ENCODE measurements at regions not wholly inside any gene's neighbourhood (a gene's known extent, or its start where the extent isn't known, plus 50 kb on each side); places are given as distances from the start of the nearest gene placed in this dataset.

- no peak for DNase-seq
- intact Hi-C loops (cut with micrococcal nuclease; ENCODE audit: unreplicated experiment), result loop anchor here (10.0 kb wide), 1 partner anchor 173 kb away; the partner anchor contains the start of gene CEBPB
- BruUV-seq (replicated peaks), result no TSS peak
- H3K4me3 Mint-ChIP-seq (ENCODE audit: low read depth, unreplicated experiment), result no peak overlapping the region
- no peak overlapping the region for H3K27ac Mint-ChIP-seq (ENCODE audit: unreplicated experiment)
- CTCF ChIA-PET, result interaction anchor here (0.6 to 1.0 kb wide), 2 partner anchors 84 to 150 kb away, joined by 3 to 6 read pairs; no protein-coding TSS in a partner anchor
- peaks cover 4% of the 10 kb centered on the region for H3K36me3 Mint-ChIP-seq (ENCODE audit: insufficient read depth, unreplicated experiment)
- H3K9me3 Mint-ChIP-seq (ENCODE audit: low read depth, unreplicated experiment), result peaks cover 2% of the 10 kb centered on the region
- peaks cover 54% of the 10 kb centered on the region for H3K4me1 Mint-ChIP-seq (ENCODE audit: low read depth, unreplicated experiment)
- no peaks in the 10 kb centered on the region for H3K27me3 Mint-ChIP-seq (ENCODE audit: unreplicated experiment)
- TF ChIP-seq CTCF (IDR thresholded peaks at IDR 0.05; ENCODE audit: unreplicated experiment), result no peak
Measured at GRCh38 chr20:50367739-50368375, 142.3 kb upstream of the PTPN1 start.

- Mint-ChIP-seq H3K36me3 (ENCODE audit: insufficient read depth, unreplicated experiment) (peaks cover 10% of the 10 kb centered on the region), H3K9me3 (ENCODE audit: low read depth, unreplicated experiment) (peaks cover 2% of the 10 kb centered on the region), H3K27ac (ENCODE audit: unreplicated experiment) (no peak overlapping the region), H3K27me3 (ENCODE audit: unreplicated experiment) (no peaks in the 10 kb centered on the region), H3K4me3 (ENCODE audit: low read depth, unreplicated experiment) (no peak overlapping the region), H3K4me1 (ENCODE audit: low read depth, unreplicated experiment) (peaks cover 59% of the 10 kb centered on the region)
- no TSS peak for BruUV-seq (replicated peaks)
- CTCF ChIA-PET, result interaction anchor here (1.0 to 2.0 kb wide), 2 partner anchors 73 to 85 kb away, joined by 3 to 4 read pairs; no protein-coding TSS in a partner anchor
- no peak for DNase-seq
- TF ChIP-seq CTCF (IDR thresholded peaks at IDR 0.05; ENCODE audit: unreplicated experiment), result no peak
- intact Hi-C loops (cut with micrococcal nuclease; ENCODE audit: unreplicated experiment), result loop anchor here (10.0 kb wide), 1 partner anchor 174 kb away; the partner anchor contains the start of gene CEBPB
Measured at GRCh38 chr20:50368386-50368785, 141.8 kb upstream of the PTPN1 start.

GRCh38 chr20:50368813-50369224 is 141.4 kb upstream of the PTPN1 start:
- no peak for DNase-seq
- CTCF ChIA-PET, result interaction anchor here (1.0 to 2.0 kb wide), 2 partner anchors 73 to 85 kb away, joined by 3 to 4 read pairs; no protein-coding TSS in a partner anchor
- H3K4me3 Mint-ChIP-seq (ENCODE audit: low read depth, unreplicated experiment), result no peak overlapping the region
- BruUV-seq (replicated peaks), result no TSS peak
- peaks cover 63% of the 10 kb centered on the region for H3K4me1 Mint-ChIP-seq (ENCODE audit: low read depth, unreplicated experiment)
- H3K9me3 Mint-ChIP-seq (ENCODE audit: low read depth, unreplicated experiment), result peaks cover 2% of the 10 kb centered on the region
- no peak overlapping the region for H3K27ac Mint-ChIP-seq (ENCODE audit: unreplicated experiment)
- H3K36me3 Mint-ChIP-seq (ENCODE audit: insufficient read depth, unreplicated experiment), result peaks cover 12% of the 10 kb centered on the region
- intact Hi-C loops (cut with micrococcal nuclease; ENCODE audit: unreplicated experiment), result loop anchor here (10.0 kb wide), 1 partner anchor 174 kb away; the partner anchor contains the start of gene CEBPB
- no peak for TF ChIP-seq CTCF (IDR thresholded peaks at IDR 0.05; ENCODE audit: unreplicated experiment)
- H3K27me3 Mint-ChIP-seq (ENCODE audit: unreplicated experiment), result no peaks in the 10 kb centered on the region

GRCh38 chr20:50369225-50370035 is 140.8 kb upstream of the PTPN1 start:
- H3K4me1 Mint-ChIP-seq (ENCODE audit: low read depth, unreplicated experiment), result peaks cover 69% of the 10 kb centered on the region
- peak; percentile 78 for DNase-seq
- H3K27ac Mint-ChIP-seq (ENCODE audit: unreplicated experiment), result peak overlapping the region; percentile 8
- peaks cover 16% of the 10 kb centered on the region for H3K36me3 Mint-ChIP-seq (ENCODE audit: insufficient read depth, unreplicated experiment)
- H3K27me3 Mint-ChIP-seq (ENCODE audit: unreplicated experiment), result no peaks in the 10 kb centered on the region
- H3K9me3 Mint-ChIP-seq (ENCODE audit: low read depth, unreplicated experiment), result peaks cover 2% of the 10 kb centered on the region
- CTCF ChIA-PET, result interaction anchor here (0.8 to 2.0 kb wide), 3 partner anchors 10 to 74 kb away, joined by 3 to 4 read pairs (median 3); no protein-coding TSS in a partner anchor
- intact Hi-C loops (cut with micrococcal nuclease; ENCODE audit: unreplicated experiment), result loop anchor here (10.0 kb wide), 1 partner anchor 175 kb away; the partner anchor contains the start of gene CEBPB
- H3K4me3 Mint-ChIP-seq (ENCODE audit: low read depth, unreplicated experiment), result no peak overlapping the region
- no peak for TF ChIP-seq CTCF (IDR thresholded peaks at IDR 0.05; ENCODE audit: unreplicated experiment)
- BruUV-seq (replicated peaks), result no TSS peak
